HG03103 (cell line): ENCODE measurements at regions not wholly inside any gene's neighbourhood (a gene's known extent, or its start where the extent isn't known, plus 50 kb on each side); places are given as distances from the start of the nearest gene placed in this dataset.

Experiments used
- ATAC-seq: cut with Tn5 transposase; IDR thresholded peaks from one replicate; pipeline ENCODE4 v1.9.1; 2021; ENCODE audit warnings: low read depth; ENCODE audit not compliant: unreplicated experiment

GRCh38 chrX:38856670-38857265, 55.5 kb downstream of the MID1IP1 start:
- ATAC-seq, result no peak

GRCh38 chrX:38857736-38858523, 56.7 kb downstream of the MID1IP1 start:
- ATAC-seq, result no peak

- no peak for ATAC-seq
Observed at GRCh38 chrX:38859602-38860001, 58.3 kb downstream of the MID1IP1 start.

- no peak for ATAC-seq
Observed at GRCh38 chrX:38860106-38861013, 59.1 kb downstream of the MID1IP1 start.

- no peak for ATAC-seq
Observed at GRCh38 chrX:38861489-38861888, 60.2 kb downstream of the MID1IP1 start.

GRCh38 chrX:38862100-38862499, 60.8 kb downstream of the MID1IP1 start:
- no peak for ATAC-seq

- ATAC-seq, result no peak
Observed at GRCh38 chrX:38864165-38864564, 62.9 kb downstream of the MID1IP1 start.

- no peak for ATAC-seq
Observed at GRCh38 chrX:38868321-38868720, 67.1 kb downstream of the MID1IP1 start.

GRCh38 chrX:38868941-38869401, 67.7 kb downstream of the MID1IP1 start:
- no peak for ATAC-seq

GRCh38 chrX:38870361-38870895, 69.2 kb downstream of the MID1IP1 start:
- ATAC-seq, result no peak

GRCh38 chrX:38871129-38872029, 70.1 kb downstream of the MID1IP1 start:
- no peak for ATAC-seq

- no peak for ATAC-seq
Observed at GRCh38 chrX:38877366-38877765, 76.1 kb downstream of the MID1IP1 start.

- ATAC-seq, result no peak
Observed at GRCh38 chrX:38878641-38879340, 77.5 kb downstream of the MID1IP1 start.

GRCh38 chrX:38879631-38880220, 78.5 kb downstream of the MID1IP1 start:
- no peak for ATAC-seq

GRCh38 chrX:38880296-38880854, 79.1 kb downstream of the MID1IP1 start:
- no peak for ATAC-seq

GRCh38 chrX:38881066-38881465, 79.8 kb downstream of the MID1IP1 start:
- ATAC-seq, result no peak

GRCh38 chrX:38881727-38882126, 80.5 kb downstream of the MID1IP1 start:
- no peak for ATAC-seq

- no peak for ATAC-seq
Observed at GRCh38 chrX:38882894-38883626, 81.8 kb downstream of the MID1IP1 start.
